GM21515 (cell line): ENCODE measurements at regions not wholly inside any gene's neighbourhood (a gene's known extent, or its start where the extent isn't known, plus 50 kb on each side); places are given as distances from the start of the nearest gene placed in this dataset.
A peak's percentile ranks its signal among the peaks of the same experiment; 100 is the strongest.

Experiments used
- ATAC-seq: cut with Tn5 transposase; IDR thresholded peaks from one replicate; pipeline ENCODE4 v1.9.1; 2021; ENCODE audit not compliant: unreplicated experiment

DNA sequence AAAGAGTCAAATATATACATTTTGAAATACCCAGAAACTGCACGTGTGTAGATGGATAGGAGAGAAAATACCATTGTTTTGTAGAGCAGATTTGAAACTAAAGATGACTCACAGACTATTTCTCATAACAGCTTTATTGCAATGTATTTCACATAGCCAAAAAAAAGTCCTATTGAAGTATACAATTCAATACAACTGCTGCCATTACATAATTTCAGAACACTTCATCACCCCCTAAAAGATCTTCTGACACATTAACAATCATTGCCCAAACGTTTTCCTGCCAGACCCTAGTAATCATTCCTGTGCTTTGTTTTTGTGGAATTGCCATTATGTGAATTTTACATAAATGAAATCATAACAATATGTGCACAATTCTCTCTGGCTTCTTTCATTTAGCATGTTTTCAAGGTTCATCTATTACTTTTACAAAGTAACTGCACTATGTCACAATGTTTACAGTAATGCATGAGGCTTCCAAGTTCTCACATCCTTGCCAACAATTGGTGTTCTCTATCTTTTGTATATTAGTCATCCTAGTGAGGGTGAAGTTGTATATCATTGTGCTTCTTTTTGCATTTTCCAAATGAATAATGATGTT lies 378.6 kb upstream of the CWC22 start:
- ATAC-seq: no peak

DNA sequence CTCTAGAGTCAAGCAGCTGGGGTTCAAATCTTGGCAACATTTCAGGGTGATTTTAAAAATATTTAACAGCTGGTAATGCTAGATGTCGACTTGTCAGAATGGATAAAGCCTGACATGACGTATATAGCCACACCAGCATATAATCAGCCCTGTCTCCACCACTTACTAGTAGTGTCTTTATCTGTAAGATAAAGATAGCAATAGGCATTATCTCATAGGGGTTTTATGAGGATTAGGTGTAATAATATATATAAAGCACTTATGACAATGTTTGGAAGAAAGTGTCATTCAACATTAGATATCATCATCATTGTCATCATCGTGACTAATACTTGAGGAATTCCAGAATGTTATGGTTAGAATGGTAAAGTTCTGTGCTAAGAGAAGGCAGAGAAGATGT lies 369.0 kb upstream of the CWC22 start:
- ATAC-seq: no peak

DNA sequence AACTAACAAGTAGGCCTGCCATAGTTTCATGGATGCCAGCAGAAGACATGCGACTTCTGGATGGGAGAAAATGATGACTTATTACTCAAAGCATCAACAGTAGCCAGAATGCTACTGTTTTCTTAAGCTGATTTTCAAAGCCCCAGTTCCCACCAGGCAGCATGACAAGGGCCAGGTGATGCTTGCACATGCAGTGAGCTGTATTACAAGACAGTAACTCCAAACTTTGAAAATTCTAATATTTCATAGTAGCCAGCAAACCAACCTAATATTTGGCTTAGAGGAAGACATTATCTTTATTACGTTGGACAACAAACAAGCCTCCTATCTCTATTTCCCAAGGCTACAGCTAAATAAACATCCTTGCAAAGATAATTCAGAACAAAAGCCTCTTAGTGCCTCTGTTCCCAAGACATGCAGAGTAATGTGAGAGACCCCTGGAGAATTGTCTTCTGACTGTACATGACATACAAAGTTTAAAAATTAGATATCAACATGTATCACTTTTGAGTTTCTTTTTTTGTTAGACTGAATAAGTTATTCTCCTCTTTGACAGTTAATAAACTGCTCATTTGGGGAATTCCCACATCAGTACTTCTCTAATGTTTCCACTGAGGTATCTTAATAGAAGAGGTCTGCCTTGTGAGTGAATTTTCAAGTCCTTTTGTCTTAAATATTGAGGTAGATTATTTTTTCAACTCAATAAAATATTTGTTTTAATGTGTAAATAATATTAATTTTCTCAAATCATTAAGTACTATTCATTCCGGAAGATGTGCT lies 367.6 kb upstream of the CWC22 start:
- ATAC-seq: no peak

DNA sequence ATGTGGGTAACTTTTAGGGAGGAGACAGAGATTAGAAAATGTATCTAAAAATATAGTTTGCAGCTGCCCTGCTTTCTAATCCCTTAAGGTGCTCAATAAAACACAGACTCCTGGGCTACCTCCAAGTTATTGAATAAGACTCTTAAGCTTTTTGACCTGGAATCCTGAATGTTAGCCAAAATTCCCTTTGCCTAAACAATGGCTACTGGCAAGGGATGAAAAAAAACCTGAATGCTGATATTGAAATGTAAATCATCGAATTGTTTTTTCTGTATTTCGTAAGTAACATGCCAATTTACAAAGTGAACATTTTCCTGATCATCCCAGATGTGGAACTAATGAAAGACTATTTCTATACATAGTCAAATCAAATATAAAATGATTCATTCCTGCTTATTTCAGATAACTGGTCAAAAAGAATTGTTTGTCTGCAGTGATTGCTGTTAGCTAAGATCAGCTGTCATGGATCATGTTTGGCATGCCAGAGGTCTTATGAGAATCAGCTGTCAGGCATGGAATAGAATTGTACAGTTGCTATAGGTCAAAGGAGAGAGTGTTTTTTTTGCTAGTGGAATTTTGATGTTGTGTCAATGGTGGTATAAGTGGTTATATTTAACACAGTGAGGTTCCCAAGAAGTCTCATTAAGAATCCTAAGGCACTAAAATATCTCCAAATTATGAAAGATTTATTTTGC lies 363.6 kb upstream of the CWC22 start:
- ATAC-seq: no peak

DNA sequence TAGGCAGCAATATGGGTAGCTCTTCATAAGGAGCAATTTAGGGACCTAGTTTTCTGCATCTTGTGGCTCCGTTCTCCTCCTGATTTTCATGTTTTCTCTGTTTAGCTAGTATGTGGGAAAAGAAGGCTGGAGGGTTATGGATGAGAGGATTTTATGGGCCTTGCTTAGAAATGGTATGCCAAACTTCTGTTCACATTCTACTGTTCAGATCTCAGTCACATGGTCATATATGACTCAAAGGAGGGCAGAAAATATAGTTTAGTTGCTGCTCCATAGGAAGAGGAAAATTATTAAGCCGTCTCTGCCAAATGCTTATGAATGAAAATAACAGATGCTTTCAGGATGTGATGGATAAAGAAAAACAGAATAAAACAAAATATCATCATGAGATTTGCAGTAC lies 361.8 kb upstream of the CWC22 start:
- no peak for ATAC-seq

DNA sequence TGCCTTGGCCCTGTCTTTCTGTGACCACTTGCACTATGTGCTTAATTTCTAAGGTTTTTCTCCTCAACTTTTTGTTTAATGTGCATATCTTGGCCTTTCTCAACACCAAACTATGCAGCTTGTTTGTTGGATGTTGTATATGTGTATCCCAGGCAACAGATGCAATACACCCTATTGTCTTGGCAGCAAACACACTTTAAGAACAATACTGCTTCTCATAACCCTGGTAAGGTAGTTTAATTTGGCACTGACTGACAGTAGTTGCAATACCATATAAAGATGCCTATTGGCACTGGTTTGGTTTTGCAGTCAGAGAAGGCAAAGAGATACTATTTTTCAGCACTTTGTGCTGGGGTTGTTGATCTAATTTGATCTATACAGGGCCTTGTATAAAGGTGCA lies 360.7 kb upstream of the CWC22 start:
- ATAC-seq: no peak

DNA sequence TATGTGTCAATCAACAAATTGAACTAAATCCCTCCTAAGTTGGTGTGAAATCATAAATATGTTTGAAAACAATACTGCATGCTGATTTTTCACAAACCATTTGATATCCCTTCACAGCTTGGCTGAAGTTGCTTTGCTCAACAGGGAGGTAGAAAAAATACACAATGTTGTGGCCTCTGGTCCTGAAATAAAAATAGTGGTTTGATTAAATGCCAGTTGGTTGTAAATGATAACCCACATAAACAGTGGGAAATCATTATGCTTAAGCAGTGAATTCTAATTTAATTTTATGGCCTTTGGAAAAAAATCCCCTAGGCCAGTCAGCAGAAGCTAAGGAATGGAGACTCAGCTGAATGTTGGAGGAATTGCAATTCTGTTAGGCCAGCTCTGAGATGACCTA lies 359.4 kb upstream of the CWC22 start:
- no peak for ATAC-seq

DNA sequence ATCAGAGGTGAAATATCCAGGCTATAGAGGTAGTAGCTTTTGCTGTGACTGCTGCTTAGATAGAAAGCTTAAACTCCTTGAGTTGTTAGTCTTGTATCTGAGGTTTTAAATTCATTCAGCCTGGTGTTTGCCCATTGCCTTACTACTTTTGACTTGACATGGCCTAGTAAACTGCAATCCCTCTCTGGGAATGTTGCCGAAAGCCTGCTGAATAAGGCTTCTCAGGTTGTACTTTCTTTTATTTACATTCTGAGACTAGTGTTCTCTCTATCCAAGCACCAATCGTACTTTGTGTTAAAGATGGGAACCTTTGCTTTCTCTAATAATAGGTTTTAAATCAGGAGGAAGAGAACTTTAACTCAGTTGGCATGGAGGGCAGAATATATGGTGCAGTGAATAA lies 357.6 kb upstream of the CWC22 start:
- ATAC-seq: no peak

DNA sequence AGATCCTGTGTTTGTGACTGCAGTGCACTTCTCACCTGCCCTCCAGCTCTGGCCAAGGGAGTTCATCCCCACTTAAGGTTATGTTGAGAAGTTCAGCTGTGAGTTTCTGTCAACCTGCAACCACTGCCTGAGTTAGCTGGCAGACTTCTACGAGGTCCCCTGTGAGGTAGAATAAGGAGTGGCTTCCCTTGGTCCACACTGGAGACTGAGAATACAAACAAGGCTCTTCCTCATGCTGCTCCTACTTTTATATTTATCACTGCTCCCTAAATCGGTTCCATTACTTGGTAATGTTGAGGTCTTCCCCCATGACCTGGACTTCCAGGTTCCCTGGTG lies 353.2 kb upstream of the CWC22 start:
- ATAC-seq: peak; percentile 42

DNA sequence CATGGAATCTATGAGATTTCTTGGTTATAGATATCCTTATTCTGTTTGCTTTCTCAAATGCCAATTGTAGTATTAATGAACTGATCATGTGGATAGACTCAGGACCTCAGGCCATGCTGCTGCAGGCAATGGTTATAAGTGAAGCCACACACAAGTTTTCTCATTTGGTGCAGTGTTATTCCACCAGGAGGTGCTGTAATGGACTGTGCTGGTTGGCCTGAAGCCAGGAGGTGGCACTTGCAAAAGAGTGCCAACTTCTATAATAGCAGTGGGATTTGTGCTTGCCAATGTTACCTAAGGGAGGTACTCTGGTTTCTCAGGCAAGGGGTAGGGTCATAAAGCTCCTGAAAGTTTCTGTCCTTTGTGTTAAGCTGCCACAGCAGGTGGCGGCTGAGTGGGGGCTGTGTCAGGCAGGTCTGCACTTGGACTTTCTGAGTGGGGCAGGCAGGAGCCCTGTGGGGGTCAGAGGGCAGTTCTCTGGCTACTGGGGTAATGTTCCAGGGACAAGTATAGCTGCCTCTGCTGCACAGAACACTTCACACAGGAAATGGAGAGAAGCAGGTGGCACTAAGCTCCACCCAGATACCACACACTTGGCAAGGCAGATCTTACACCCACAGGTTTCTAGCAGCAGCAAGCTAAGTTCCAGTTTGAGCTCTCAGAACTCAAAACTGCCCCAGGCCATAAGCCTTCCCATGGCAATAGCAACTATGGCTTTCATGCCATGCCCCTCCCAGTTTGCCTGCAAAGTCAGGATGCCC lies 352.6 kb upstream of the CWC22 start:
- peak; percentile 91 for ATAC-seq

DNA sequence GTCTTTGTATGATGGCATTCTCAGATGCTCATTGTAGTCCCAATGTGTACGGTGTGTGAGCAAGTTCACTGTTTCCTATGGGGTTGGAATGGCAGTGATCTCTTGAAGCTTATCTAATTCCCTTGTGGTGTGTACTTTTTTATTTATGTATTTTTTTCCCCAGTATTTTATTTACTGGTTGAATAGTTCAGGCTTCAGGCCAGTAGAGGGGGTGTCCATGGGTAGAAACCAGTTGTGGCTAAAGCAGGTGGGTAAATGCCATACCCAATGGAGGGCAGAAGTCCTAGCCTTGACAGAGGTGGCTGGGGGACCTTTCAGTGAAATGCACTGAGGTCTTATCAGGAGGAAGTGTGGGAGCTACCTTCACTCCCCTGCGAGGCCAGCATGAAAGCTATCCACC lies 351.4 kb upstream of the CWC22 start:
- no peak for ATAC-seq

DNA sequence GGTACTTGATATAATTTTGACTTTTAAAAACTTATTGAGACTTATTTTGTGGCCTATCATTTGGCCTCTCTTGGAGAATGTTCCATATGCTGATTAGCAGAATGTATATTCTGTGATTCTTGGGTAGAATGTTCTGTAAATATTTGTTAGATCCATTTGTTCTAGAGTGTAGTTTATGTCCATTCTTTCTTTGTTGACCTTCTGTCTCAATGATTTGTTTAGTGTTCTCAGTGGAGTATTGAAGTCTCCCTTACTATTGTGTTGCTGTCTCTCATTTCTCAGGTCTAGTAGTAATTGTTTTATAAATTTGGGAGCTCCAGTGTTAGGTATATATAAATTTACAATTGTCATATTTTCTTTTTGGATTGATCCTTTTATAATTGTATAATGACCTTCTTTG lies 349.6 kb upstream of the CWC22 start:
- ATAC-seq: no peak

DNA sequence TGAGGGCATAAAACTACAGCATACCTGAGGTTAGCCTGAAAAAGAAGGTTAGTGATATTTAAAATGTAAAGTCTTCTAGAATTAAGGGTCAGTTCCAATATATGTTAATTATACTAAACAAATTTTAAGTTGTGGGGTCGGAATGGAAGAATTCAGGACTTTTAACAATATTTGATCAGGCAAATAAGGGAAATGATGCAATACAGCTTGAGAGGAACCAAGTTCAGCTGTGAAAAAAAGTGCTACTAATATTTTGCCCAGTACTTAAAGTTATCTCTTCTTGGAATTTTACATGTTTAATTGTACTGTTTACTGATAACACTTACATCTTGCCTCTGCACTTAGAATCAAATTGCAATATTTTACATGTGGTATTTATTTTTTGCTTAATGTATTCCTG lies 345.5 kb upstream of the CWC22 start:
- no peak for ATAC-seq

DNA sequence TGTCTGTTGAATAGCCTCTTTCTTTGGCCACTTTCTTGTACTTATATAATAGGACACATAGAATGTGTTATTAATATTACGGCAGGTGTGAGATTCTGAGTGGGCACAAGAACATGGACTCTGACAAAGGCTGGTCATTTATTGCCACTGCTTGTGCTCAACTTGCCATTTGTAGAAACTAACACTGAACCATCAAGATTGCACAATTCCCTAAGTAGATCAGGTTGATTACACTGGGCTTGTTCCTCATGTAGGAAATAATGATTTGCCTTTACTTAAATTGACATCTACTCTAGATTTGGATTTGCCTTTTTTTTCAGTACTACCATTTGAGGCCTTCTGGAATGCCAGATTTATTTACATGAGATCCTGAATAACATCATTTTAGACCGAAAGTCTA lies 342.7 kb upstream of the CWC22 start:
- no peak for ATAC-seq

DNA sequence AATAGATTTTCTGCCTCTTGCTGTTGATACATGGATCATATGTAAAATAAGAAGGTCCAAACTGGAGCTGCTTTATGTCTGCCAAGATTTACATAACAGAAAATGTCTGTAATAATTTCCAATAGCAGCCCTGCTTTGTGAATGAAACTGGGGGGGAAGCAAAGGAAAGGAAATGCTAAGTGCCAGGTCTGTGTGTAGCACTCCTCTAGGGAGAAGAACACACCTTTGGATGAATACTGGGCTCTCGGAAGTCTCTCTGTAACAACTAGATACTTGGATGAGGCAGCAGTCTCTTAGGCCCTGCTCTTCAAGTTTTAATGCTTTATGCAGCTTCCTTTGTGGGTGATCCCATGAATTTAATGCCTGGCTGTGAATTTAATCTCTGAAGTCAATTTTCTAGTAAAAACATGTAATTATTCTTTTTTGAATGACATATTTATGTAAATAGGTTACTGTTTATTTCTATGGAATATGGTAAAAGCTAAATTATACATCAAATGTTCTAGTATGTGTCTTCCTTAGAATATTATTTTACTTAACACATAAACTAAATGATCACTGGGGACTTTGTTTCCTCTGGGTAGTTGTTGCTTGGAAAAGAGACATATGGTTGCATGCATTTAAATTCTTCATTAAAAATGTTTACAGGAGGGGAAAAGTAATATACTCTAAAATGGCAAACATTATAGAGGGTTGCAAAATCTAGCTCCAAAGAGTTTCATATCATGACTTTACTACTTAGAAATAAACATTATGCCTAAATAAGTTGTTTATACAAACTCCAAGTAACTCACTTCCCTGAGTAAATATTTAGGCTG lies 336.6 kb upstream of the CWC22 start:
- no peak for ATAC-seq

DNA sequence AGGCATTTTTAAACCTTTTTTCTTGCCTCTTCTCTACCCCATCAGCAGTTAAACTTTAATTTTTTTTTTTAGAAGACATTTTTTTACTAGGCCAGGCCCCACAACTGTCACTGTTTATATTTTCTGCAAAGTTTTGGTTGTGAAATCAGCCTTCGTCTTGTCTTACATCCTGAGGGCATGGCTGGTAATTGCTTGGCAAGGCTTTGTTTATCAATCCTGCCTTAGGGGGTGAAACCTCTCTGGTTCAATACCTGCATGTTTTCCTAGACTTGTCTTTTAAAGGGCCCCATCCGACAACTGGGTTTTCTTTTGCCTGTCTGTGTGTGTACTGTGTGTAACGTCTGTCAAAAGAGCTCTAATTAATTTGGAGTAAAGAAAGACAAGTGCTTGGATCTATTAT lies 330.0 kb upstream of the CWC22 start:
- ATAC-seq: no peak

DNA sequence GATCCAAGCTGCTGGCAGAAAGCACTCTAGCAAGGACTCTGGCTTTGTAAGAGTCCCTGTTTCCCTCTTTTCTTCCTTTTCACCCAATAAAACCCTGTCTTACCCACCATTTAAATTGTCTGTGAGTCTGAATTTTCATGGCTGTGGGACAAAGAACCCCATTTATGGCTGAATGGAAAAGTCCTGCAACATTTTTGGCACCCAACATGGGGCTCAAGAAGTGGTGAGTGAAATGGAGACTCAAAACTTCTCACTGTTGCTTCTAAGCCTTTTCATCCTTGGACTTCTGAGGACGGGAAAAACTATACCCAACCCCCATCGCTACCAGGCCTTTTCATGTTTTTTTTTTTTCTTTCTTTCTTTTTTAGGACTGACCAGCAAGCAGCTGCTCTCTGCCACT lies 329.5 kb upstream of the CWC22 start:
- no peak for ATAC-seq

DNA sequence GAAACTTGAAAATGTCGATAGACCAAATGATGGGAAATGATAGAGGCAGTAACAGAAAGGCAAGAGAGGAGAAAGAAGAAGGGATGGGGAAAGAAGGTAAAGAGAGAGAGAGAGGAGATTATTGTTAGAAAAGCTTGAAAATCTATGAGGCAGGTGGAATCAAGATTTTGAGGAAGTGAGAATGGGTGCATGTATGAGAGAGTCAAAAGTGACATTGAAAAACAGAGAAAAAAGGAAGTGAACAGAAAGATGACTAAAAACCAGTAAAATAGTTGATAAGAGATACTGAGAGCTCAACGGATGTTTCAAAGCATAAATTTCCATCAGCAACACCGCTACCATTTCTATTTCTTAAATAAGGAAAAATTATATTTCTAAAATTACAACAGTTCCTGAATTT lies 327.4 kb upstream of the CWC22 start:
- peak; percentile 100 for ATAC-seq

DNA sequence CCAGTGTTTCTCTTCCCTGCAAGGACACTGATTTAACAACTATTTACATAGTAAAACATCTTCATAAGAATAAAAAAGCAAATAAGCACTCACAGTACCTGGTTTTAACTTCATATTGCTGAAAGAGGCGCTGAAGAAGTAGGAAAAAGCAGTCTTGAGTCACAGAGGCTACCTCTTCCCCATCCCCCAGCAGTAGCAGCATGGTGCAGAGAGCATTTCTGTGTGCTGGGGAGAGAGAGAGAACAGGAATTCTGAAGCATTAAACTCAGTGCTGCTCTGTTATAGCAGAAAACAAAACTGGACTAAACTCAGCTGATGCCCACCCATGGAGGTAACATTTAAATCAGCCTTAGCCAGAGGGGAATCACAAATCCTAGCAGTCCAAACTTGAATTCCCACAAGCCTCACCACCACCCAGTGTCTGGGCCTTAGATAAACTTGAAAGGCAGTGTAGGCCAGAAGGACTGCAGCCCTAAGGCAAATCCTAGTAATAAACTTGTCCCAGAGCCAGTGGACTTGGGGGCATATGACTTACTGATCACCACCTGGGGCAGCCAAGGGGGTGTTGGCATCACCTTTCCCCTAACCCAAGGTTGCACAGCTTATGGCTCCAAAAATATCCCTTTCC lies 321.8 kb upstream of the CWC22 start:
- ATAC-seq: no peak

DNA sequence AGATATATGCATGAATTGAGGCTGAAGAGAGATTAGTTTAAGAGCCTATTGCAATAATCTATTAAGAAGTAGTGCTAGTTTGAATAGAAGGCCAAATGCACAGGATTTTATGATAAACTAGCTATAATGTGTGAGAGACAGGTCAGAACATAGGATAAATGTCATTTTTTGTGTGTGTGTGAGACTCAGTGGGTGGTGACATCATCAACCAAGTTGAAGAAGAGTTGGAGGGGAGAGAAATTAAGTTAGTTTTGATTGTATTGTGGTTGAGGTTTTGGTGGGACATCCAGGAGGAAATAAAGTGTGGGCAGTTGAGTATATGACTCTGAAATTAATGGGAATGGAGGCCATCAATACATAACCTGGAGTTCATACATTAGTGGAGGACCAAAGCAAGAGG lies 320.1 kb upstream of the CWC22 start:
- ATAC-seq: no peak
